Neural progenitor cell (in vitro differentiated cells): ENCODE measurements at regions not wholly inside any gene's neighbourhood (a gene's known extent, or its start where the extent isn't known, plus 50 kb on each side); places are given as distances from the start of the nearest gene placed in this dataset.

Source experiments
- CTCF ChIP-seq: fragments of 200-600 bp; sonication (generic); IDR thresholded peaks from 2 replicates; pipeline ENCODE4 v1.5.1; 2017; ENCODE audit warnings: antibody characterized with exemption, mild to moderate bottlenecking
- EZH2phosphoT487 ChIP-seq: fragments of 200-600 bp; sonication (generic); IDR thresholded peaks from 2 replicates; pipeline ENCODE4 v1.6.1; 2017; ENCODE audit warnings: antibody characterized with exemption

- TF ChIP-seq EZH2phosphoT487 (no peak), CTCF (no peak)
Measured at GRCh38 chrX:69291116-69291515, 125.9 kb upstream of the PJA1 start.
